Mammary epithelial cell (primary cell): ENCODE measurements at regions not wholly inside any gene's neighbourhood (a gene's known extent, or its start where the extent isn't known, plus 50 kb on each side); places are given as distances from the start of the nearest gene placed in this dataset.

ENCODE experiments used
- EZH2 ChIP-seq: IDR thresholded peaks from 2 replicates; pipeline ENCODE4 v1.6.1; 2012; ENCODE audit warnings: low read length, inconsistent platforms, borderline replicate concordance
- TF ChIP-seq, protein P1 (sequence below), 2 donors: IDR thresholded peaks in 1 of 2; conservative IDR thresholded peaks in 1 of 2; 2 replicates each; pipeline ENCODE4 v1.5.1; 2011 to 2012; ENCODE audit warnings: inconsistent platforms in 2 of 2, low read length in 2 of 2, mild to moderate bottlenecking in 2 of 2, control low read depth in 1 of 2, low read depth in 1 of 2; ENCODE audit not compliant: insufficient read depth in 1 of 2; ENCODE audit errors: extremely low read depth in 1 of 2

DNA sequence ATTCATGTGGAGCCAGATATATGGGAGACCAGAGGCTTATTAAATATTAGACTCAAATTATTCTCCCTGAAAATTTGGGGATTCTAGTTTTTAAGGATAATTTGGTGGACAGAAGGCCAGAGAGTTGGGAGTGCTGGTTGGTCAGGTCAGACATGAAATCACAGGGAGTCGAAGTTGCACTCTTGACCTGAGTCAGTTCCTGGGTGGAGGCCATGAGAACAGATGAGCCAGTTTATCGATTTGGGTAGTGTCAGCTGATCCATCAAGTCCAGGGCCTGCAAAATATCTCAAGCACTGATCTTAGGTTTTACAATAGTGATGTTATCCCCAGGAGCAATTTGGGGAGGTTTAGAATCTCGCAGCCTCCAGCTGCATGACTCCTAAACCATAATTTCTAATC is 563.5 kb upstream of the NRSN1 start:
- TF ChIP-seq, protein P1, sequence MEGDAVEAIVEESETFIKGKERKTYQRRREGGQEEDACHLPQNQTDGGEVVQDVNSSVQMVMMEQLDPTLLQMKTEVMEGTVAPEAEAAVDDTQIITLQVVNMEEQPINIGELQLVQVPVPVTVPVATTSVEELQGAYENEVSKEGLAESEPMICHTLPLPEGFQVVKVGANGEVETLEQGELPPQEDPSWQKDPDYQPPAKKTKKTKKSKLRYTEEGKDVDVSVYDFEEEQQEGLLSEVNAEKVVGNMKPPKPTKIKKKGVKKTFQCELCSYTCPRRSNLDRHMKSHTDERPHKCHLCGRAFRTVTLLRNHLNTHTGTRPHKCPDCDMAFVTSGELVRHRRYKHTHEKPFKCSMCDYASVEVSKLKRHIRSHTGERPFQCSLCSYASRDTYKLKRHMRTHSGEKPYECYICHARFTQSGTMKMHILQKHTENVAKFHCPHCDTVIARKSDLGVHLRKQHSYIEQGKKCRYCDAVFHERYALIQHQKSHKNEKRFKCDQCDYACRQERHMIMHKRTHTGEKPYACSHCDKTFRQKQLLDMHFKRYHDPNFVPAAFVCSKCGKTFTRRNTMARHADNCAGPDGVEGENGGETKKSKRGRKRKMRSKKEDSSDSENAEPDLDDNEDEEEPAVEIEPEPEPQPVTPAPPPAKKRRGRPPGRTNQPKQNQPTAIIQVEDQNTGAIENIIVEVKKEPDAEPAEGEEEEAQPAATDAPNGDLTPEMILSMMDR (conservative IDR thresholded peaks at IDR 0.05 in 1 of 2, IDR thresholded peaks at IDR 0.05 in 1 of 2; ENCODE audit: extremely low read depth in 1 of 2, insufficient read depth in 1 of 2, low read depth in 1 of 2, low read length in 2 of 2) = no peak
- no peak for TF ChIP-seq EZH2
